ENCODE measurements at regions not wholly inside any gene's neighbourhood (a gene's known extent, or its start where the extent isn't known, plus 50 kb on each side); places are given as distances from the start of the nearest gene placed in this dataset.

- H3K27ac ChIP-seq (ENCODE audit: low read depth, low read length), result no peak overlapping the region
- H3K27me3 ChIP-seq (ENCODE audit: insufficient read depth, low read length), result no peaks in the 10 kb centered on the region
- H3K4me3 ChIP-seq (ENCODE audit: low read length), result no peak overlapping the region
- H3K4me1 ChIP-seq (ENCODE audit: insufficient read depth, low read length), result no peaks in the 10 kb centered on the region
- no peaks in the 10 kb centered on the region for H3K9me3 ChIP-seq (ENCODE audit: insufficient read depth, low read depth, low read length)
- H3K9ac ChIP-seq (ENCODE audit: low read depth, low read length), result no peak overlapping the region
- H3K36me3 ChIP-seq (ENCODE audit: insufficient read depth, low read length), result no peaks in the 10 kb centered on the region
These were observed 763.5 kb upstream of the CELF4 start for GRCh38 chr18:38329145-38329544.

DNA sequence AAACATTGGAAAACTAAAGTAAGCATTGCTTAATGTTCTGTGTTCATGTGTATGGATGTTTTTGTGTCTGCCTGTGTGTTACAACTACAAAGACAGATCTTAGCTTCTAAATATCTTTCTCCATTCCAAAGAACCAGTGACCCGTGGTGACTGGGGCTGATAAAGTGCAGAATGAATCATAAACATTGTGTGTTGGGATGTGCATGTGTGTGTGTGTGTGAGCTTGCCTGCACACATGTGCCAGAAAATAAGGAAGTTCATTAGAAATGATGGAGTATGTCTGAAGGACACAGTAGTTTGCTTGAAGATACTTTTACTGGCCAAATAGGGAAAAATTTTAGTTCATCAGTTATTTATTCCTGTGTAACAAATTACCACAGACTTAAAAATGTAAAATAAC lies 756.6 kb upstream of the CELF4 start:
- no peak overlapping the region for H3K9ac ChIP-seq (ENCODE audit: low read depth, low read length)
- 96% methylated on average over 1 of the region's 1 CpG for WGBS
- no peaks in the 10 kb centered on the region for H3K36me3 ChIP-seq (ENCODE audit: insufficient read depth, low read length)
- no peak overlapping the region for H3K4me3 ChIP-seq (ENCODE audit: low read length)
- H3K27me3 ChIP-seq (ENCODE audit: insufficient read depth, low read length), result no peaks in the 10 kb centered on the region
- H3K4me1 ChIP-seq (ENCODE audit: insufficient read depth, low read length), result no peaks in the 10 kb centered on the region
- no peaks in the 10 kb centered on the region for H3K9me3 ChIP-seq (ENCODE audit: insufficient read depth, low read depth, low read length)
- H3K27ac ChIP-seq (ENCODE audit: low read depth, low read length), result no peak overlapping the region

DNA sequence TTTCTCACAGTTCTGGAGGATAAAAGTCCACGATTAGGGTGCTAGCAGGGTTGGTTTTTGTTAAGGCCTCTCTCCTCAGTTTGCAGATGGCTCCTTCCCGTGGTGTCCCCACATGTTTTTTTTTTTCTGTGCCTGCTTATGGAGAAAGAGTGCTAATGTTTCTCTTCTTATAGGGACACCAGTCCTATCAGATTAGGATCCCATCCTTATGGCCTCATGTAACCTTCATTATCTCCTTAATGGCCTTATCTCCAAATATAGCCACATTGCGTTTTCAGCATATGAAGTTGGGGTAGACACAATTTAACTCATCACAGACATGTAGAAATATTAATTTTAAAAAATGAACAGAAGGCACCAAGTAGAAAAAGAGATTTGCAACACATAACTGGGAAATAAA lies 755.7 kb upstream of the CELF4 start:
- no peaks in the 10 kb centered on the region for H3K27me3 ChIP-seq (ENCODE audit: insufficient read depth, low read length)
- 79% methylated on average over 2 of the region's 3 CpGs for WGBS
- H3K9ac ChIP-seq (ENCODE audit: low read depth, low read length), result no peak overlapping the region
- H3K9me3 ChIP-seq (ENCODE audit: insufficient read depth, low read depth, low read length), result no peaks in the 10 kb centered on the region
- H3K4me1 ChIP-seq (ENCODE audit: insufficient read depth, low read length), result no peaks in the 10 kb centered on the region
- H3K4me3 ChIP-seq (ENCODE audit: low read length), result no peak overlapping the region
- H3K36me3 ChIP-seq (ENCODE audit: insufficient read depth, low read length), result no peaks in the 10 kb centered on the region
- H3K27ac ChIP-seq (ENCODE audit: low read depth, low read length), result no peak overlapping the region

- H3K27me3 ChIP-seq (ENCODE audit: insufficient read depth, low read length), result no peaks in the 10 kb centered on the region
- no peaks in the 10 kb centered on the region for H3K36me3 ChIP-seq (ENCODE audit: insufficient read depth, low read length)
- H3K4me1 ChIP-seq (ENCODE audit: insufficient read depth, low read length), result no peaks in the 10 kb centered on the region
- H3K9me3 ChIP-seq (ENCODE audit: insufficient read depth, low read depth, low read length), result no peaks in the 10 kb centered on the region
- H3K9ac ChIP-seq (ENCODE audit: low read depth, low read length), result no peak overlapping the region
- no peak overlapping the region for H3K4me3 ChIP-seq (ENCODE audit: low read length)
- no peak overlapping the region for H3K27ac ChIP-seq (ENCODE audit: low read depth, low read length)
These were observed 752.8 kb upstream of the CELF4 start for GRCh38 chr18:38318416-38318815.

DNA sequence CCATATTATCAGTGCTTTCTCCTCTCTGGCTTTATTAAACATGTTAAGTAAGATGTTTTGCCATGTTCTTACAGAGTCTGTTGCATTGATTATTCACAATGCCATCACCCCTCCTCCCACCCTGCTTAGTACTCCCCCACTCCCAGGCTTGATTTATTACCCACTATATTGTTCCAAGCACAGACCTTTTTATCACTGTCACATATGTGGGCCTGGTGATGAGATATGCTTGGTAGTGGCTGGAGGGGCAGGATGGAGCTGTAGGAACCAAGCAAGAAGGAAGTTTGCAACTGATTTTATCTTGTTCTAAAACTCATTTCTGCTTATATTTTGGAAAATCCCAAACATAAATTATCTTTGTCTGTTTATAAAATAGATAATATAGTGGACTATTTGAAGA lies 748.2 kb upstream of the CELF4 start:
- no peaks in the 10 kb centered on the region for H3K9me3 ChIP-seq (ENCODE audit: insufficient read depth, low read depth, low read length)
- H3K36me3 ChIP-seq (ENCODE audit: insufficient read depth, low read length), result no peaks in the 10 kb centered on the region
- no peaks in the 10 kb centered on the region for H3K27me3 ChIP-seq (ENCODE audit: insufficient read depth, low read length)
- no peak overlapping the region for H3K27ac ChIP-seq (ENCODE audit: low read depth, low read length)
- H3K4me3 ChIP-seq (ENCODE audit: low read length), result no peak overlapping the region
- no peak overlapping the region for H3K9ac ChIP-seq (ENCODE audit: low read depth, low read length)
- no peaks in the 10 kb centered on the region for H3K4me1 ChIP-seq (ENCODE audit: insufficient read depth, low read length)

DNA sequence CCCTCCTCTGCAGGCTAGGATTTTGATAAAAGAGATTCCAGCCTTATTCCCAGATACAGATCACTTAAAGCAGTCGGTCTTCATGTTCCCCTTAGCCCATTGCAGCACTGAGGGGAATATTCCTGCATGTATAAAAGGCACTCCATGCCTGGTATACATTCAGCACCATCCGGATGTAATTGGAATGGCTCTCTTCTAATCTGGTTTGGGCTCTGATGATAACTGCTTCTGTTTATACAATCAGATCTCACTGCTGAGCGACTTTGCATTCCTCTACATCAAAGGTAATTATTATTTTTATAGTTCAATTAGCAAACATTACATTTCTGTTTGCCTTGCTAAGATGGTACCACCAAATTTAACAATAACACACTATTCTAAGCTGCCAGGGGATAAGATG lies 746.9 kb upstream of the CELF4 start:
- Histone ChIP-seq H3K36me3 (ENCODE audit: insufficient read depth, low read length) (no peaks in the 10 kb centered on the region), H3K27ac (ENCODE audit: low read depth, low read length) (no peak overlapping the region), H3K27me3 (ENCODE audit: insufficient read depth, low read length) (no peaks in the 10 kb centered on the region), H3K9ac (ENCODE audit: low read depth, low read length) (no peak overlapping the region), H3K4me1 (ENCODE audit: insufficient read depth, low read length) (no peaks in the 10 kb centered on the region), H3K4me3 (ENCODE audit: low read length) (no peak overlapping the region), H3K9me3 (ENCODE audit: insufficient read depth, low read depth, low read length) (no peaks in the 10 kb centered on the region)
- WGBS, result 88% methylated on average over 2 of the region's 3 CpGs

- H3K9ac ChIP-seq (ENCODE audit: low read depth, low read length), result no peak overlapping the region
- no peaks in the 10 kb centered on the region for H3K4me1 ChIP-seq (ENCODE audit: insufficient read depth, low read length)
- no peak overlapping the region for H3K4me3 ChIP-seq (ENCODE audit: low read length)
- 93% methylated on average over 2 of the region's 2 CpGs for WGBS
- H3K9me3 ChIP-seq (ENCODE audit: insufficient read depth, low read depth, low read length), result no peaks in the 10 kb centered on the region
- H3K27ac ChIP-seq (ENCODE audit: low read depth, low read length), result no peak overlapping the region
- H3K27me3 ChIP-seq (ENCODE audit: insufficient read depth, low read length), result no peaks in the 10 kb centered on the region
- no peaks in the 10 kb centered on the region for H3K36me3 ChIP-seq (ENCODE audit: insufficient read depth, low read length)
These were observed 745.3 kb upstream of the CELF4 start for GRCh38 chr18:38310936-38311335.

GRCh38 chr18:38307914-38308313 lies 742.3 kb upstream of the CELF4 start:
- no peak overlapping the region for H3K4me3 ChIP-seq (ENCODE audit: low read length)
- H3K4me1 ChIP-seq (ENCODE audit: insufficient read depth, low read length), result no peaks in the 10 kb centered on the region
- H3K9ac ChIP-seq (ENCODE audit: low read depth, low read length), result no peak overlapping the region
- WGBS, result 94% methylated on average over 5 of the region's 5 CpGs
- H3K36me3 ChIP-seq (ENCODE audit: insufficient read depth, low read length), result no peaks in the 10 kb centered on the region
- H3K27ac ChIP-seq (ENCODE audit: low read depth, low read length), result no peak overlapping the region
- H3K27me3 ChIP-seq (ENCODE audit: insufficient read depth, low read length), result no peaks in the 10 kb centered on the region
- no peaks in the 10 kb centered on the region for H3K9me3 ChIP-seq (ENCODE audit: insufficient read depth, low read depth, low read length)

GRCh38 chr18:38305961-38306360 lies 740.4 kb upstream of the CELF4 start:
- H3K9me3 ChIP-seq (ENCODE audit: insufficient read depth, low read depth, low read length), result no peaks in the 10 kb centered on the region
- no peaks in the 10 kb centered on the region for H3K27me3 ChIP-seq (ENCODE audit: insufficient read depth, low read length)
- H3K9ac ChIP-seq (ENCODE audit: low read depth, low read length), result no peak overlapping the region
- H3K27ac ChIP-seq (ENCODE audit: low read depth, low read length), result no peak overlapping the region
- no peak overlapping the region for H3K4me3 ChIP-seq (ENCODE audit: low read length)
- H3K36me3 ChIP-seq (ENCODE audit: insufficient read depth, low read length), result no peaks in the 10 kb centered on the region
- WGBS, result 95% methylated on average over 4 of the region's 4 CpGs
- H3K4me1 ChIP-seq (ENCODE audit: insufficient read depth, low read length), result no peaks in the 10 kb centered on the region

DNA sequence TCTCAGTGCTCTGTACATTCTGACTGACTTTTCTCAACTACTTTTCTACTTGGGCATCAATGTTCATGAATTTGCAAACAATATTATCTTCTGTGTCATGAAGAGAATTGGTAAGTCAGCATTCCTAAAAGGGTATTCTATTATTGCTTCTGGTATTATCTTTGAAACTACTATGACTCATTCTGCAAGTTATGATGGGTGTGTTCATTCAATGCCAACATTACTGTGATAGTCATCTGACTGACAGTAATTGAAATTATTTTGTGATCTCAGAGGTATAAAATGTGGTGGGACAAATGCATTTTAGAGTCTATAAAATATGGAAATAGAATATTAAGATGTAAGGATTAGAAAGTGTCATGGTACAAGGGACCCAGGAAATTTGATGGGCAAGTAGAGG lies 736.0 kb upstream of the CELF4 start:
- no peak overlapping the region for H3K4me3 ChIP-seq (ENCODE audit: low read length)
- no peaks in the 10 kb centered on the region for H3K4me1 ChIP-seq (ENCODE audit: insufficient read depth, low read length)
- no peaks in the 10 kb centered on the region for H3K27me3 ChIP-seq (ENCODE audit: insufficient read depth, low read length)
- H3K36me3 ChIP-seq (ENCODE audit: insufficient read depth, low read length), result no peaks in the 10 kb centered on the region
- no peak overlapping the region for H3K27ac ChIP-seq (ENCODE audit: low read depth, low read length)
- no peaks in the 10 kb centered on the region for H3K9me3 ChIP-seq (ENCODE audit: insufficient read depth, low read depth, low read length)
- H3K9ac ChIP-seq (ENCODE audit: low read depth, low read length), result no peak overlapping the region

DNA sequence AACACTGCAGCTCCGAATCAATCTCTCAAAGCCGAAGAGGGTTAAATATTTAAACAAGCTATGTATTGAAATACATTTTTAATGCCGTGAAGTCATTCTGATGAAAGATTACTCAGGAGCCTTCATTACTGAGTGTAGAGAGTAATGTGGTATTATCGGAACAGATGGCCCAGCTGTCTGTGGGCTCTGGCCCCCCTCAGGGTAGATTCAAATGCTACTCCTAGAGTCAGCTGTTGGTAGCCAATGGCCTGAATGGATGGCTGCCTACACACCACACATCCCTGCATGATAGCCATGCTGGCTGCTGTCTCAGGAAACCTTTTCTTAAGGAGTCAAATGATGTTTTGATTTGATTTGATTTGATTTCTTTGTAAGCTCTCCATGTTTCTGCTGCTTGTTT lies 732.3 kb upstream of the CELF4 start:
- Histone ChIP-seq H3K4me3 (ENCODE audit: low read length) (no peak overlapping the region), H3K27ac (ENCODE audit: low read depth, low read length) (no peak overlapping the region), H3K9me3 (ENCODE audit: insufficient read depth, low read depth, low read length) (no peaks in the 10 kb centered on the region), H3K9ac (ENCODE audit: low read depth, low read length) (no peak overlapping the region), H3K4me1 (ENCODE audit: insufficient read depth, low read length) (no peaks in the 10 kb centered on the region), H3K27me3 (ENCODE audit: insufficient read depth, low read length) (no peaks in the 10 kb centered on the region), H3K36me3 (ENCODE audit: insufficient read depth, low read length) (no peaks in the 10 kb centered on the region)
- 98% methylated on average over 4 of the region's 4 CpGs for WGBS

GRCh38 chr18:38290229-38290628 lies 724.6 kb upstream of the CELF4 start:
- Histone ChIP-seq H3K9me3 (ENCODE audit: insufficient read depth, low read depth, low read length) (no peaks in the 10 kb centered on the region), H3K4me3 (ENCODE audit: low read length) (no peak overlapping the region), H3K27ac (ENCODE audit: low read depth, low read length) (no peak overlapping the region), H3K36me3 (ENCODE audit: insufficient read depth, low read length) (no peaks in the 10 kb centered on the region), H3K9ac (ENCODE audit: low read depth, low read length) (no peak overlapping the region), H3K4me1 (ENCODE audit: insufficient read depth, low read length) (no peaks in the 10 kb centered on the region), H3K27me3 (ENCODE audit: insufficient read depth, low read length) (no peaks in the 10 kb centered on the region)
- WGBS, result 93% methylated on average over 1 of the region's 1 CpG
